Brain pericyte (primary cell): ENCODE measurements at regions not wholly inside any gene's neighbourhood (a gene's known extent, or its start where the extent isn't known, plus 50 kb on each side); places are given as distances from the start of the nearest gene placed in this dataset.

Source experiments
- DNase-seq: peaks from one replicate; pipeline ENCODE4 v3.0.0-alpha.2; 2012; ENCODE audit warnings: low read depth, low spot score

DNA sequence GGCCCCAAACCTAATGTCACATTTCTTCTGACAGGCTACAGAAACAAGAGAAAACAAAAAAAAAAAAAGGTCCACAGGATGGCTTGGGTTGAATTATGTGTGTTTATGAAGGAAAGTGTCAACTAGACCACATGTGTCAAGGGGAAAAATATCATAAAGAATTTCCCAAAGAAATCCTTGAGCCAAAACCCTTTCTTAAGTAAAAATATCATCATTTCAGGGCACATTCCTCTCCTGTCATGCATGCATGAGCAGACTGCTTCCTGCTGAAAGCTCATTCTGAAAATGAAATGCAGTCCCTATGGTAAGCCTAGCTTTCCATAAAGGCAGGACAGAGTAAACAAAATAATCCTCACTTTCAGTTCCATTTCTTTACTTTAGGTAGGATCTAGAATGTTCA, 85.7 kb upstream of the RBBP8 start:
- DNase-seq: no peak

DNA sequence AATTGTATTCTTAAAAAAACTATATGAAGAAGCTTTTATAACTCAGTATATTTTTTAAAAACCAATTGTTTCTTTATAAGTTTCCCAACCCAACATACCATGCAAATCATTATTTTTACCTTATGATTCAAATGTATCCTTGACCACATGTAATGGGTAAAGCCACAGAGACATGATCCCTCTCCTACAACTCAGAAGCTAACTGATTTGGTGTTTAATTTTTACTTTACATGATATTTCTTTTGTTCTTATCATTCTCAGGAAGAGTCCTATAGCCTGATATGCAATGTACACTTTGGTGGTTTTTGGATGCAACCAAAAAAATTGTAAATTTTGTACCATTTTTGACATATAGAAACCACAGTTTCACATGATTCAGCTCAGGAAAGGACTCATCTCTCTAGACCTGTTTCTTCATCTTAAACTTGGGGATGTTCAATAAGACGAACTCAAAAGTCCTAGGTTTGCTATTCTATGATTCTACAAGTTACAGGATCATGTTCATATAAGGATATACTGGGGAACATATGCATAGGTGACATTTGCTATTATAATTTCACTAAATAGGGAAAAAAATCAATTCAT, 85.2 kb upstream of the RBBP8 start:
- no peak for DNase-seq

DNA sequence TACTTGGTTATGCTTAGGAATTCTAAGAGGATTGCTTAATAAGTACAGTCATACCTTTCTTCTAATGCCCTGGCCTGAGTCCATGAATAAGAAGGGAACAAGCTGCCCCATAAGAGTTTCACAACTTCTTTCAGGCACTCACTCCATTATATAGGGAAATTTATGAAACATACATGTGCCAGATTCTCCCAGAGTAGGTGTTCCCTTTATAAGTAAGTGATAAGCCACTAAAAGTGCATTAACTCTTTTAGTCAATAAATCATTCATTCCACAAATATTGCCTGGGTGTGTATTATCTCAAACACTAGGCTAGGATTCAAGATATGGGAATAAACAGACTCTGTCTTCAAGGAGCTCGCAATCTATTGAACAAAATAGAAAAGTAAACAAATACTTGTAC, 84.5 kb upstream of the RBBP8 start:
- DNase-seq: no peak

DNA sequence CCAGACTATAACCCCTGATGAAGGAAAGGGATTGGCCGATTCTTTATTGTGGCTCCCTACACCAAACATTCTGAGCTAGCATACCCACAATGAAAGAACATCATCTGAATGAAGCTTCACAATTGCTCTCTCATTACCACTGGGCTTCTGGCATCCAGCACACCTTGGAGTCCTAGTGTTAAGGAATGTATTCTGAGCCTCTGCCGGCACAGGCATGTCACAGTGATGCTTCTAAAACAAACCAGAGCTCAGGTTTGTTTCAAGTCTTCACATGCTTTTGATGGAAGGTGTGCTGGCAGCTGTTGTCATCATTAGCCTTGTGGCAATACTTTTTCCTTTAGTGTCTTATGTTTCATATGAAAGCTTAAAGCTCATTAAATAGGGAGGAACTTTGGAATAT, 76.3 kb upstream of the RBBP8 start:
- no peak for DNase-seq

DNA sequence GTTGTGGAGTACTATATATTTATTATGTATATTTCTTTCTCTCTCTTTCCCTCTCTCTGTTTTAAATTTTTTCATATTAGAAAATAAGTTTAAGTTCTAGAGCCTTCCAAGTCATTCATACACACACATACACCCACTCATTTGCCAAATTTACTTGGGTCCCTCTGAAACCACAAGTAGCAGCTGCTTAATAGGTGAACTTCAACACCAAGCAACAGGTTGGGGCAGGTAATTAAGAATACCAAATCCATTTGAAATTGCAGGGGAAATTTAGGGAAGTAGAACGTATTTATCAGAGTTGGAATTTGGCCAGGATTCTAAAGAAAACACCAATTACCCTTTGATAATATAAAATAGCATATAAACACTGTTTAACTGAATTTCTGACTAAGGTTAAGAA, 75.0 kb upstream of the RBBP8 start:
- DNase-seq: no peak

DNA sequence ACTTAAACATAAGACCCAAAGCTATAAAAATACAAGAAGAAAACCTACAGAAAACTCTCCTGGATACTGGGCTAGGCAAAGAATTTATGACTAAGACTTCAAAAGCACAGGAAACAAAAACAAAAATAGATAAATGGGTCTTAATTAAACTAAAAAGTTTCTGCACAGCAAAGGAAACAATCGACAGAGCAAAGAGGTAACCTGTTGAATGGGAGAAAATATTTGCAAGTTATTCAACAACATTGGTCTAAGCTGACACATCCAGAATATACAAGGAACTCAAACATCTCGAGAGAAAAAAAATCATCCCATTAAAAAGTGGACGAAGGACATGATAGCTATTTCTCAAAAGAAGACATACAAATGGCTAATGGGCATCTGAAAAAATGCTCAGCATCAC, 72.3 kb upstream of the RBBP8 start:
- no peak for DNase-seq

DNA sequence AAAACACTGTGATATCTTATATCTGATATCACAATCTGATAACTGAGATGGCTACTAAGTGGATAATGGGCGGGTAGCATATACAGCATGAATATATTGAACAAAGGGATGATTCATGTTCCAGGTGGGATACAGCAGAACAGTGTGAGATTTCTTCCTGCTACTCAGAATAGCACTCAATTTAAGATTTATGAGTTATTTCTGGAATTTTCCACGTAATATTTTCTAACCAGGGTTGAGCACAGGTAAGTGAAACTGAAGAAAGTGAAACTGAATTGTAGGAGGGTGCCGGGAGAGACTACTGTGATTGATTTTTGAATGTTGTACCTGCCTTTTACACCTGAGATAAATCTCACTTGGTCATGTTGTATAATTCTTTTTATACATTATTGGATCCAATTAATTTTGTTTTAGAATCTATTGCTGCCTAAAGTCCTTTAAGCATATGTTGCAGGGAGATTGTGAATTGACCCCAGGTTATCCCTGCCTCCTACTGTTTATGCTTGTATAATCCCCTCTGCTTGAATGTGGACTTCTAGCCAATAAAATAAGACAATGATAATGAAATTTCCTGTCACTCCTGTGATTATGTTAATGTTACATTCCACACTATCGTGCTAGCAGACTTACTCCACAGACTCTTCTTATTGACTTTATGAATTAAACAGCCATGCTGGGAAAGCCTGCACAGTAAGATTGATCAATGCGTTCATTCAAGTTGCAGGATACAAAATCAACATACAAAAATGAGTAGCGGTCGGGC, 67.6 kb upstream of the RBBP8 start:
- DNase-seq: no peak

DNA sequence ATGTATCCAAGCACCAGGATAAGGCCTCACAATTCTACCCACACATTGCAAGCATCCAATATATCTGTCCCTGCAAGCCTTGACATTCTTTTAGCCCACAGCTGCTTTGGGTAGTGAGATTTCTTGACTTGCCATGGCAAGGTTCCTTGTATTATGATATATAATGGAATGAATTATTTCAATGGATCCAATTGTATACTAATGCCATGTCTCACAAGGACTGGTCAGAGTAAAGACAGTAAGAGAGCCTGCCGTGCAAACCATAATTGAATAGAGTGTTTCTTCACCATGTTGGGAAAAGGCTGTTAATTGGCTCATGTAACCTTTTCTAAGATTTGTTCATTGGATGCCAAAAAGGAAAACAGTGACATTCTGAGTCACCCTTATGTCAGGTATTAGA, 64.3 kb upstream of the RBBP8 start:
- DNase-seq: no peak

DNA sequence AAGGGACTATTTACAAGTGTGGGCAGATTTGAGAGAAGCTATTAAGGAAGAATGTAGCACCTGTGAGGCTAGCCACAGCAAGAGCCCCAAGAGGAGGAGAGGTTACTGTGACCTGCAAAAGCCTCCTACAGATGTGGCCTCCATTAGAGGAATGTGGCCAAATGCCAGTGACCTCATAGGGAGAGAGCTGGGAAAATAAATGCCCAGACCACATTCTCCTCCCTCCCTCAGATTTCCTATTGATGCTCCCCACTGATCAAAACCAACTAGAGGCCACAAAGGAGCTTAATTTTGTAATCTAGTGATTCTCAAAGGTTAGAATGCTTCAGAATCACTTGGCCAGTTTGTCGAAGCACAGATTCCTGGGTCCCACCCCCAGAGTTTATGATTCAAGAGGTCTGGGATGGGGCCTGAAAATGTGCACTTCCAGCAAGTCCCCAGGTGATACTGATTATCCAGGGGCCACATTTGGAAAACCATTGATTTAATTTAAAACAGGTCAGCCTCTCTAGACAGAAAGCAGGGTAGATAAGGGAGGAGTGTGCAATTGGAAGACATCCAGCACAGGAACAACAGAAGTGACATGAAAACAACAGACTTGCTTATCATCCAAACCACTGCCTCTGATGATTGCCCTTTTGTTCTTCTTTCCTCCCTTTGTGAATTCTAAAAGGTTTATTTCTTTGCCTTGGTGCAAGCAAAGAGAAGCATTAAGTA, 61.2 kb upstream of the RBBP8 start:
- no peak for DNase-seq

DNA sequence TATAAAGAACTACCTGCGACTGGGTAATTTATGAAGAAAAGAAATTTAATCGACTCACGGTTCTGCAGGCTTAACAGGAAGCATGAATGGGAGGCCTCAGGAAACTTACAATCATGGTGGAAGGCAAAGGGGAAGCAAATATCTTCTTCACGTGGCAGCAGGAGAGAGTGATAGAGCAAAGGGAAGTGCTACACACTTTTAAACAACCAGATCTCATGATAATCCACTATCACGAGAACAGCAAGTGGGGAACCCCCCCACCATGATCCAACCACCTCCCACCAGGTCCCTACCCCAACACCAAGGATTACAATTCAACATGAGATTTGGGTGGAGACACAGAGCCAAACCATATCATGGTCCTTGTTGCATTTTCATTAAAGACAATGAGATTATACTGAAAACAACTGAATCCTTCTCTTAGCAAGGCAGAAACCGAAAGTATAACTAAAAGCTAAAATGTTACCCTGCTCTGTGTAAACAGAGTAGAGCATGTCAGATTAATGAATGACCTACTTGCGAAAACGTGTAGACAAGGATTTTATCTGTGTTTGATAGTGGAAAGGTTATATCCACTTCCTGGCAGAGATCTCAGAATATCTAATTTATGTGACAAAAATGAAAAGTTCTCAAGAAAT, 60.1 kb upstream of the RBBP8 start:
- no peak for DNase-seq

DNA sequence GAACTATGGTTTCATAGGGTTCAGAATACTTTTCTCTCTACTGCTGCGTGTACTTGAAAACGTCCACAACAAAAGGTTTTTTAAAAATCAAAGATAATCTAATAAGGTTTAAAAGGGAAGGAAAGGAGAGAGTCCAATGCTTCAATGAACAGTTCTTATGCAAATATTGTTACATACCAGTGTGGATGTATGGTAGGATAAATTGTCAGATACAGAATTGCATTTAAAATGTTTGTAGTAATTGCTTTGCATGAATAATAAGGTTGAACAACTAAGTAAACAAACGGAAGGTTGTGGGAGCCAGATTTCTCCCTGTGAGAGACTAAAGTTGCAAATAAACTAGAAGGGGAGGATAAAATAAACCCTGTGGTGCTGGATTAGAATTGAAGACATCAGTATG, 53.8 kb upstream of the RBBP8 start:
- DNase-seq: no peak

DNA sequence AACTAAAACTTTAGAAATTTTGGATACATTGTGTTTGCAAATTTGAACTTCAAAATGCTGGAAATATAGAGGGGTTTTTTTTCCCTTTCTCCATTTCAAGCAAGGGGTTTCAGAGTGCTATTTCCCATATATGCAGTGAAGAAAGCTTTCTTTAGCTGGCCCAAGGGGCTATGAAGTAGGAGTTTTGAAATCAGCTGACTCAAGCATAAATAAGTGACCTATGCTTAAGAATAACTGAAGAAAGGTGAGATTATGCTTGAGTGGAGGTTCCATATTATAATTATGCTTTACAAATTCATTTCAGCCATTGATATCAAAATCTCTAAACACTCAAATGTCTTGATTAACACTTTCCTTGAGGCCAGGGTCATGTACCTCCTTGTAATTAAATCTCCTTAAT, 51.0 kb upstream of the RBBP8 start:
- DNase-seq: no peak

DNA sequence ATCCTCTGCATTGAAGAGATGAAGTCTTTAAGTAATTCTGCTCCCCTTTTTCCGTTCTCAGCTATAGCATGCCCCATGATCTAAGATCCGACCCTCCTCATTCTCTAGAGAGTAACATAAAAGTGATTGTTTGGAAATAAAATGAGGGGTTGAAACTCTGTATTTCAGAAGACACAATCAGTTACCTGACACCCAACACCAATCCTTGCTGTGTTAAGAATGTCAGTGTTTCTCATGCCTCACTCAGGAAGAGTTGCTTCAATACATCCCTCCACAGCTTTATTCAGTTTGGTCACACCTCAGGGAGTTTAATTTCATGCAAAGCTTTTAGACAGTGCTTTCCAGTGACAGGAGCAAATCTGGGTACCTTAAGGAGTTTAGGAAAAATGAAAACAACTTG, 49.9 kb upstream of the RBBP8 start:
- no peak for DNase-seq
